ENCODE measurements at regions not wholly inside any gene's neighbourhood (a gene's known extent, or its start where the extent isn't known, plus 50 kb on each side); places are given as distances from the start of the nearest gene placed in this dataset.

- no peak for TF ChIP-seq POLR2A (IDR thresholded peaks at IDR 0.05)
- TF ChIP-seq CTCF (IDR thresholded peaks at IDR 0.05), result no peak
These were observed 307.8 kb upstream of the SGCD start for GRCh38 chr5:156019130-156019529.
